GM11168 (cell line): ENCODE measurements at regions not wholly inside any gene's neighbourhood (a gene's known extent, or its start where the extent isn't known, plus 50 kb on each side); places are given as distances from the start of the nearest gene placed in this dataset.

Experiments used
- in situ Hi-C: fragments of 300-500 bp; cut with MboI; formaldehyde crosslinking; loops from one replicate; pipeline ENCODE4 v1.12.0; 2022; ENCODE audit warnings: low sequenced_read_pairs; ENCODE audit not compliant: unreplicated experiment

- in situ Hi-C loops, result no loop called here
Measured at GRCh38 chr13:62096652-62097051, 681.0 kb upstream of the PCDH20 start.

GRCh38 chr13:62094932-62095331, 679.3 kb upstream of the PCDH20 start:
- in situ Hi-C loops, result no loop called here

- in situ Hi-C loops, result no loop called here
Measured at GRCh38 chr13:62093984-62094780, 678.5 kb upstream of the PCDH20 start.

GRCh38 chr13:62092949-62093348, 677.3 kb upstream of the PCDH20 start:
- in situ Hi-C loops, result no loop called here

DNA sequence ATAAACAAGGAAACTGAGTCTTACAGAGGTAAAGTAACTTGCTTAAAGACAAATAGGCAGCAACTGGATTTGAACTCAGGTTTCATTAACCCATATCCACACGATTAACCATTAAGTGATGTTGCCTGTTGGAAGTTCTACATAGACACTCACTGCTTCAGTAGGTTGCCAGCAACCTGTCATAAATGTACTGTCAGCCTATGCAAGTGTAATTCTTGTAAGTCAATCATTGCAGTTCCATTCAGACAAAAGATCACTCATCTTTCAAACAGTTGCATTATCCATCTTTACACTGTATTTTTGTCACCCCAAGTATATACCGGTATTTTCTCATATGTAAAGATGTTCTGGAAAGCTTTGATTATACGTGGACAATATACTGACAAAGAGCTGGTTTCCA, 676.9 kb upstream of the PCDH20 start:
- in situ Hi-C loops, result no loop called here

DNA sequence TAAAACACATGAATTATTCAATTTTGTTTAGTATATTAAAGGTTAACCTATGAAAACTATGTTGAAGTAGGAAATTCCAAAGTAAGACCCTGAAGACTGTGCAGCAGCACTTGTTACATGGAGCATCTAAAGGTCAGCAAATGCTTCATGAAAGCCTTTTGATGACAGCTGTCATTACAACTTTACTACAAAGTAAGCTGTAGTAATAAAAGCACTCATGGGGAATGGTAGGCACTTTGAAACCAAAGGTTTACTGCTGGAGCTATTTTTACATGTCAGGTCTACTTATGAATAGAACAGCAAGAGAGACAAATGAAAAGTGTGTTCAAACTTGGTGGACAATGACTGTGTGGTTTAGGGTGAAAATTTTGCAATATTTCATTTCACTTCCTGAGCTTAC, 672.5 kb upstream of the PCDH20 start:
- in situ Hi-C loops, result no loop called here

DNA sequence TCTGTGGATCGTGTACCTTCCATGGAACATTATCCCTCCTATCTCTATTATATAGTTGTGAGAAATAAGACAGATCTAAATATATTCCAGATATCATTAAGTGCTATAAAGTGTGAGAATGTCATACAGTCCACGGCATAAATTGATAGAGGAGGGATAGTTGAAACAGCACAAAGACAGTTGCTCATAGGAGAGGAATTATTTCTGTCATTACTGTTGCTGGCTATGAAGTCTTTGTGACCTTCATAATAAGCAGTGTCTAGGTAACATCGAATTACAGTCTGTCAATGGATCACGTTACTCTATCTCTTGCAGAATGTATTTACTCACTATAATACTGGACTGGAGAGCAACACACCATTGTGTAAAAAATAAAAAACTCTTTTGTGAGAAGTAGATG, 671.5 kb upstream of the PCDH20 start:
- in situ Hi-C loops, result no loop called here

DNA sequence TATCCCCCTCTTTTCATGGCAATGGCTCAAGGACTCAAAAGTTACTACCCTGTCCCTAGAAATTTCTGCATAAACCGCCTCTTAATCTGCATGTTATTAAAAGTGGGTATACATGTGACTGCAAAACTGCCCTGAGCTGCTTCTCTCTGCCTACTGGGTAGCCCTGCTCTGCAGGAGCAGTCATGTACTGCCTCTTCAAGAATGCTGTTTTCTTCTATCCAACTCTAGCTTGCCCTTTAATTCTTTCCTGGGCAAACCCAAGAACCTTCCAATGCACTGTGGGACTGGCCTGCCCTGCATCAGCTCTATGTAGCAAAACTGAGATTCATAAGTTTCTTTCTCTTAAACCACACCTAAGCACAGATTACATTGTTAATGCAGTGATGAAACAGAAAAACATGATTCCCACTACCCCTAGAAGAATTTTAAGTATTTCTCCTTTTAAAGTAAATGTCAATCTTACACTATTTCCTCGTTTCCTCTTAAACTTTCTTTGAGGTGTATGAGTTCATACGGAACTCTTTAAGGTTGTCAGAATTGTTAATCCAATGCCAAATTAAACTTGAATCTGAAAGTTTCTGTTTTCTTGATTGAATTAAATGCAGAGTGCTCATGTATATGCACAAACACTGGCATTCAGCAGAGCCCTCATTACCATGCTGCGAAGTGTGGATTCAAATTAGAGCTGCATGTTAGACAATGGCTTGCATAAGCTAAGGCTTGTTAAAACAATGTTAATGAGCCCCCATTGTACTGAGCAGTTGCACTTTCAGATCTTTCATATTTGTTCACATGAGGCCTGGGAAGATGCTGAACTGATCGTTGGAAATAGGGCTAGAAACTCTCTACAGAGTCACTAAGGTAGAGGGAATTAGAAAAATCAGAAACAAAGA, 669.9 kb upstream of the PCDH20 start:
- in situ Hi-C loops, result no loop called here

DNA sequence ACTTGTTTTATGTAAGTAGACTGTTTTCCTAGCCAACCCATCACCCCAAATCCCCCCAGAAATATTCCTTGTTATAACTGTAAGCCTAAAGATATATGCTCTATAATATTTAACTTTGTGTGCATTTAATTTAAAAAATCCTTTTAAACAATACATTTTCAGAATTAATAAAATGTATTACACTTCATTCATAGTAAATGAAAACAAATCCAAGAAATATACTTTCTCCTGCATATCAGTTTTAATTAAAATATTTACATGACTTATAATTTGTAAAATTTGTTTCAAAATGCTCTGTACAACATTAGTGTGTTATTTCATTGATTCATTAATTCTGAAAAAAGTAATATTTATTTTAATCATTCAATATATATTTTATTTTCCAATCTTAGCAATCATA, 669.1 kb upstream of the PCDH20 start:
- in situ Hi-C loops, result no loop called here

GRCh38 chr13:62067821-62068220, 652.2 kb upstream of the PCDH20 start:
- in situ Hi-C loops, result no loop called here

DNA sequence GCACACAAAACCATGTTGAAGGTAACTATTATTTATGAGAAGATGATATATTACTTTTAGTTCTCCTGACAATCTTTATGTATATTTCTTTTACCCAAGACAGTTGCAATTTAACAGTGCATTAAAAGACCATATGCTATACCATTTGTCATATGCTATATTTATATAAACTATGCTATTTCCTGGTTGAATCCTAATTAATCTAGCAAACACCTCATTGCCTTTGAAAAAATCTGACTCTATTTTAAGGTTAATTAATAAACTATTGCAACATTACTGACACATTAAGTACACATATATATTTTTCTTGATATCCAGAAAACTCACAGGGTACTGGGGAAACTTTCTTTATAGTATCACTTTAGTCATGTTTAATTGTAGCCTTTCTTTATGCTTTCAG, 649.4 kb upstream of the PCDH20 start:
- in situ Hi-C loops, result no loop called here

DNA sequence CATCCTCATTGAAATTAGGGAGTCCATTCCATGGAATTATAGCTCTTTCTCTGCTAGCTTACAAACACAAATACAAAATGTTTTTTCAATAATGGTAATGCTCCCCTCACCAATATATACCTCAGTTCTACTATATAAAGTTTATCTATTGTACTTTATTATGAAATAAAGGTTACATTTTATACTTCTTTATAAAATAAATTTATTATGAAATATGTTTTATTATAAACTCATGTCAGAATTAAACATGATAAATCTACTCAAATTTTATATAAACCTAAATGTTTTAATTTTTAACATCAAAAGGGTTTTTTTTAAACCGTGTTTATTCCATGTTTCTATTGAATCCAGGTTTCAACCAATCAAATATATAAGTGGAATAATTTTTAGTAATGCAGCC, 646.1 kb upstream of the PCDH20 start:
- in situ Hi-C loops, result no loop called here

- in situ Hi-C loops, result no loop called here
Measured at GRCh38 chr13:62060570-62060969, 644.9 kb upstream of the PCDH20 start.

- in situ Hi-C loops, result no loop called here
Measured at GRCh38 chr13:62057286-62057685, 641.6 kb upstream of the PCDH20 start.

DNA sequence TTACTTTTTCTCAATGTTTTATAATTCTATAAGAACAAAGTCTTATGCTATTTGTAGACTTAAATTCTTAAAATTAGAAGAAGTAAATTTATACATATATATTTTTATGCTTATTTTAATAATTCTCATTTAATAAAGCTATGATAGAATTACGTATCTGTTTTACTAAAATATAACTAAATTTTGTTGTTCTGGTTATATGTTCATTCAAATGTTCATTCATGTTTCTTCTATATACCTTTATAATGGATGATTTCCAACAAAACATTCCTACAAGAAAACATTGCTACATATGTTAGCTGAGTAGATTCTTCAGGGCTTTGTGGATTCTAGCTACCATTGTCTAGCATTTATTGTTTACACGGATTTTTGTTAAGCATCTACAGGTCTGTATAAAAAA, 634.3 kb upstream of the PCDH20 start:
- in situ Hi-C loops, result no loop called here

DNA sequence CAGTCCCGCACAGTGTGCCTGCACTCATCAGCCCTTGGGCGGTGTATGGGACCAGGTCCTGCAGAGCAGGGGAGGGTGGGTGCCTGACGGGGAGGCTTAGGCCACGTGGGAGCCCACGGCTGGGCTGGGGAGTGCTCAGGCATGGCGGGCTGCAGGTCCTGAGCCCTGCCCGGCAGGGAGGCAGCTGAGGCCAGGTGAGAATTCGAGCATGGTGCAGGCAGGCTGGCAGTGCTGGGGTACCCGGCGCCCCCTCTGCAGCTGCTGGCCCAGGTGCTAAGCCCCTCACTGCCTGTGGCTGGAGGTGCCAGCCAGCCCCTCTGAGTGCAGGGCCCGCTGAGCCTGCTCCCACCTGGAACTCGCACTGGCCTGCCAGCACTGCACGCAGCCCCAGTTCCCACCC, 630.9 kb upstream of the PCDH20 start:
- in situ Hi-C loops, result no loop called here

- in situ Hi-C loops, result no loop called here
Measured at GRCh38 chr13:62043600-62043999, 628.0 kb upstream of the PCDH20 start.

DNA sequence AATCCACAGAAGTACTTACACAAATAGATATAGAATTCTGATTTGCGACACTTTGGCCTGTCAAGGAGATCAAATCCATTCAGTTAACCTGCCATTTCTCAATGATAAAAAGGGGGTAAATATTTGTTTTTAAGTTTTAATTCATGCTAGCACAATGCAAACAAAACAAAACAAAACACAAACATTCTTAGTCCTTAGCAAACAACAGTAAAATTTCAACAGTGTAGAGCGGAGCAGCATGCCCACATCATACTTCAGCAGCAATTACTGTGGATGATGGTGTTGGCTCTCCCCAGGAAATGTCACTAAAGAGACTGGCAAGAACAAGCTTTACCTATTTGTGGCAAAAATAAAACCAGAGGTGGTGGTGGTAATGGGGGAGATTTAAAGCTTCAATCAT, 625.2 kb upstream of the PCDH20 start:
- in situ Hi-C loops, result no loop called here

GRCh38 chr13:62040078-62040477, 624.4 kb upstream of the PCDH20 start:
- in situ Hi-C loops, result no loop called here

- in situ Hi-C loops, result no loop called here
Measured at GRCh38 chr13:62038214-62038613, 622.6 kb upstream of the PCDH20 start.

DNA sequence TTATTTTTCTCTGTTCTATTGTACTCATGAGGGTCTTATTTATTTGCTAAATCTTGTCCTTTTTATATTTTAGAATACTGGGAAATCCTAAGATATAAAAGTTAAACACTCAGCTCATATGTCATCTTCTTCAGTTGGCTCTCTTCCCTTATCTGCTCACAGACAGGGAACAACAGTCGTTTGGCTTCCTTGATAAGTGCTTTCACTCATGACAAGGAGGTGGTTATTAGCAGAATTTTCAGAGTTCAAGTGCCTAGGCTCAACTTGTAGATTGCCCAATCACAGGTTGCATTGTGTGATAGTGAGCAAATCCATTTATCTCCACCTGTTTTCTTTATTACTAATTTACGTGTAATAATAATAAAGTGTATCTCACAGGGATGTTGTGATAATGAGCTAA, 620.3 kb upstream of the PCDH20 start:
- in situ Hi-C loops, result no loop called here

DNA sequence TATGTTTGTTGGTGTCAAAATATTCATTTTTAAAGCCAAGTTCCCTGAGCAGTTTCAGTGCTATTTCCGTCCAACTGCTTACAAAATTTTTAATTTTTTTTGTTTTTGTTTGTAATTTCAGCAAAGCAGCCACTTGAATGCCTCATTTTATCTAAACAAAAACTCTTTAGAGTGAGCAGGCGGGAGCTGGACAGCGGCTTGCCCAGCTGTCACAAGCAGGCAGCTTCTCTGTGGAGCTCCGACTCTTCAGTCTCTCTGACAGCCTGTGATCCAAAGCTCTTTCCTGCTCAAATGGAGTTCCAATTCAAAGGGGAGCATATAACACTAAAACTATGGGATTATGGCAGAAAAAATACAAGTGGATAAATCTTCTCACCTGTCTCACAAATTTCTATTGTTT, 618.3 kb upstream of the PCDH20 start:
- in situ Hi-C loops, result no loop called here
